ENCODE measurements at regions not wholly inside any gene's neighbourhood (a gene's known extent, or its start where the extent isn't known, plus 50 kb on each side); places are given as distances from the start of the nearest gene placed in this dataset.

DNA sequence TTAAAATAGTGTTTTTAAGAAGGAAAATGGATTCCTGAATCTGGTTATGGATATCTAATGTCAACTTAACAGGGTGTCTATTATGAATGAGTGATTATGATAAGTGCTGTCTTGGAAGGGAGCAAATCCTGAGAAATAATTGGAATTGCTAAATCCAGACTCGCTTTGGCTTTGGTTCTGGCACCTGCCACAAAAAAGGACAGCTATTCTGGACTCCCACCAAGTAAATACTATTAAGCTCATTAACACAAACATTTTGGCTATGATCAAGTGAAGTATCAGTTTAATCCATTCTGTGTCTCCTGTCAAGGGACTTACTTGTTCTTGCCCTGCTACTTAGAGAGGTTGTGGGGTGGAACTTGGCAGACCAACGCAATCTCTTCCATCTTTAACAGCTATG, 403.7 kb downstream of the CENPC start:
- TF ChIP-seq, protein P1, sequence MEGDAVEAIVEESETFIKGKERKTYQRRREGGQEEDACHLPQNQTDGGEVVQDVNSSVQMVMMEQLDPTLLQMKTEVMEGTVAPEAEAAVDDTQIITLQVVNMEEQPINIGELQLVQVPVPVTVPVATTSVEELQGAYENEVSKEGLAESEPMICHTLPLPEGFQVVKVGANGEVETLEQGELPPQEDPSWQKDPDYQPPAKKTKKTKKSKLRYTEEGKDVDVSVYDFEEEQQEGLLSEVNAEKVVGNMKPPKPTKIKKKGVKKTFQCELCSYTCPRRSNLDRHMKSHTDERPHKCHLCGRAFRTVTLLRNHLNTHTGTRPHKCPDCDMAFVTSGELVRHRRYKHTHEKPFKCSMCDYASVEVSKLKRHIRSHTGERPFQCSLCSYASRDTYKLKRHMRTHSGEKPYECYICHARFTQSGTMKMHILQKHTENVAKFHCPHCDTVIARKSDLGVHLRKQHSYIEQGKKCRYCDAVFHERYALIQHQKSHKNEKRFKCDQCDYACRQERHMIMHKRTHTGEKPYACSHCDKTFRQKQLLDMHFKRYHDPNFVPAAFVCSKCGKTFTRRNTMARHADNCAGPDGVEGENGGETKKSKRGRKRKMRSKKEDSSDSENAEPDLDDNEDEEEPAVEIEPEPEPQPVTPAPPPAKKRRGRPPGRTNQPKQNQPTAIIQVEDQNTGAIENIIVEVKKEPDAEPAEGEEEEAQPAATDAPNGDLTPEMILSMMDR (conservative IDR thresholded peaks at IDR 0.05; ENCODE audit: low read depth, low read length), result no peak
- TF ChIP-seq EZH2 (IDR thresholded peaks at IDR 0.05; ENCODE audit: borderline replicate concordance, low read depth, low read length, poor library complexity, severe bottlenecking), result no peak
